GM12878 (cell line): ENCODE measurements at regions not wholly inside any gene's neighbourhood (a gene's known extent, or its start where the extent isn't known, plus 50 kb on each side); places are given as distances from the start of the nearest gene placed in this dataset.

Experiments
- ATAC-seq: fragments of 200-7000 bp; cut with Tn5 transposase; 3 replicates; pipeline ENCODE4 v1.9.1; 2020; ENCODE audit warnings: mild to moderate bottlenecking, moderate library complexity
- BruUV-seq: library from RNA; stranded (reverse); fragments of 400-500 nt; replicated peaks from 2 replicates; lab custom pipeline; 2021; lab: Mats Ljungman, UMichigan
- CTCF ChIA-PET: fragments of 300-600 bp; sonication (Branson Sonifier 250); formaldehyde crosslinking; extraction: SDS; loops from one replicate; lab custom pipeline; 2021; ENCODE audit warnings: inconsistent platforms; lab: Yijun Ruan, JAX
- POLR2A ChIA-PET: fragments of 350-600 bp; formaldehyde crosslinking; extraction: SDS; loops from one replicate; lab custom pipeline; 2021; ENCODE audit warnings: inconsistent platforms; lab: Charles Lee
- RAD21 ChIA-PET: fragments of 300-600 bp; sonication (Branson Sonifier 250); formaldehyde crosslinking; loops from one replicate; lab custom pipeline; 2023; ENCODE audit warnings: antibody characterized with exemption; ENCODE audit not compliant: unreplicated experiment; lab: Charles Lee
- SMC1A ChIA-PET: fragments of 300-600 bp; sonication (Branson Sonifier 250); formaldehyde crosslinking; loops from one replicate; lab custom pipeline; 2023; ENCODE audit not compliant: unreplicated experiment, uncharacterized antibody; lab: Charles Lee
- DNase-seq: peaks from one replicate; pipeline ENCODE4 v3.0.0-alpha.2; 2011; ENCODE audit warnings: low read depth, low spot score
- FAIRE-seq: peaks from 3 replicates; lab custom pipeline; 2011; peaks lifted over from hg19 to GRCh38; lab: Jason Lieb, UNC
- H2AFZ ChIP-seq: 2 replicates; pipeline ENCODE4 v1.6.0; 2011; ENCODE audit warnings: low read depth, low read length, control low read depth; ENCODE audit not compliant: control insufficient read depth
- H3K27ac ChIP-seq: 2 replicates; pipeline ENCODE4 v1.5.1; 2011; ENCODE audit warnings: control low read depth; ENCODE audit not compliant: control insufficient read depth, insufficient read depth
- H3K27me3 ChIP-seq, 2 experiments: replicated peaks in 1 of 2; 2 replicates each; pipeline versions ENCODE4 v1.6.0 to v1.6.1; 2011; ENCODE audit warnings: low read length in 1 of 2; ENCODE audit not compliant: control insufficient read depth in 2 of 2, insufficient read depth in 2 of 2
- H3K36me3 ChIP-seq, 2 experiments: 2 replicates each; pipeline ENCODE4 v1.5.1; 2011; ENCODE audit warnings: low read length in 1 of 2; ENCODE audit not compliant: control insufficient read depth in 2 of 2, insufficient read depth in 2 of 2
- H3K4me1 ChIP-seq: 2 replicates; pipeline ENCODE4 v1.6.1; 2011; ENCODE audit warnings: mild to moderate bottlenecking, low read length, moderate library complexity, mixed read lengths; ENCODE audit not compliant: control insufficient read depth, insufficient read depth
- H3K4me2 ChIP-seq: 2 replicates; pipeline ENCODE4 v1.6.0; 2011; ENCODE audit warnings: control low read depth; ENCODE audit not compliant: control insufficient read depth, insufficient read depth
- H3K4me3 ChIP-seq: fragments of 200-600 bp; sonication (generic); 2 replicates; pipeline ENCODE4 v1.5.1; 2016
- H3K79me2 ChIP-seq: 2 replicates; pipeline ENCODE4 v1.6.0; 2011; ENCODE audit warnings: low read length; ENCODE audit not compliant: control insufficient read depth, insufficient read depth
- H3K9ac ChIP-seq: 2 replicates; pipeline ENCODE4 v1.8.0; 2011; ENCODE audit warnings: low read length, control low read depth, mixed read lengths; ENCODE audit not compliant: control insufficient read depth, insufficient read depth
- H3K9me3 ChIP-seq: replicated peaks from 3 replicates; pipeline ENCODE4 v1.5.1; 2011; ENCODE audit warnings: mild to moderate bottlenecking, low read length; ENCODE audit not compliant: control insufficient read depth, insufficient read depth
- H4K20me1 ChIP-seq: 2 replicates; pipeline ENCODE4 v1.6.0; 2011; ENCODE audit not compliant: control insufficient read depth, insufficient read depth
- E2F8 ChIP-seq: fragments of 450-650 bp; IDR thresholded peaks from 2 replicates; pipeline ENCODE4 v1.6.1; 2018; ENCODE audit warnings: mild to moderate bottlenecking, low read depth, moderate library complexity; ENCODE audit not compliant: partially characterized antibody
- FOXM1 ChIP-seq: IDR thresholded peaks from 2 replicates; pipeline ENCODE4 v1.6.1; 2012; ENCODE audit warnings: low read depth, mild to moderate bottlenecking, inconsistent platforms, low read length, moderate library complexity
- RFX5 ChIP-seq: IDR thresholded peaks from 2 replicates; pipeline ENCODE4 v1.6.1; 2011; ENCODE audit warnings: low read depth, low read length, improper control_type of control experiment
- SMAD1 ChIP-seq: fragments of 450-650 bp; IDR thresholded peaks from 2 replicates; pipeline ENCODE4 v1.6.1; 2018; ENCODE audit warnings: mild to moderate bottlenecking, low read depth; ENCODE audit not compliant: partially characterized antibody
- whole genome bisulfite sequencing: methylation state at CpG from one replicate; pipeline ENCODE4 v1.1.6; 2016; ENCODE audit warnings: low lambda C conversion rate; ENCODE audit not compliant: insufficient replicate concordance, insufficient coverage; ENCODE audit errors: missing lambda C conversion rate; 5-methylcytosine and 5-hydroxymethylcytosine counted together
- in situ Hi-C: fragments of 300-500 bp; cut with MboI; formaldehyde crosslinking; loops from 9 replicates; pipeline ENCODE4 v1.14.3; 2018; ENCODE audit warnings: mixed read lengths
- intact Hi-C: fragments of 100-400 bp; cut with micrococcal nuclease; formaldehyde crosslinking; loops from one replicate; pipeline ENCODE4 v1.14.2; 2022; ENCODE audit not compliant: unreplicated experiment
- TF ChIP-seq, protein P1 (sequence below): fragments of 450-650 bp; formaldehyde crosslinking; IDR thresholded peaks from 2 replicates; pipeline ENCODE4 v1.5.0; 2022; ENCODE audit warnings: mild to moderate bottlenecking, missing genetic modification characterization

- ChIA-PET RAD21 (no interaction called here), CTCF (interaction anchor here (2.9 to 8.9 kb wide), 2 partner anchors 96 to 233 kb away, joined by 12 to 129 read pairs; no protein-coding TSS in a partner anchor), SMC1A (interaction anchor here (0.8 to 9.4 kb wide), 5 partner anchors 10 to 233 kb away, joined by 3 to 54 read pairs (median 5); no protein-coding TSS in a partner anchor), POLR2A (interaction anchor here (0.8 kb wide), 1 partner anchor 97 kb away, joined by 3 read pairs; no protein-coding TSS in a partner anchor)
- H3K79me2 ChIP-seq: no peaks in the 10 kb centered on the region
- H3K36me3 ChIP-seq: no peaks in the 10 kb centered on the region
- in situ Hi-C loops: no loop called here
- no peaks in the 10 kb centered on the region for H4K20me1 ChIP-seq
- 52% methylated on average over 6 of the region's 6 CpGs for WGBS
- FAIRE-seq (no peak), ATAC-seq (no peak), DNase-seq (no peak)
- H3K9ac ChIP-seq: no peak overlapping the region
- peaks cover 9% of the 10 kb centered on the region; the same call in 1 of the 2 replicates for H3K4me1 ChIP-seq
- no peak overlapping the region for H3K27ac ChIP-seq
- H3K4me3 ChIP-seq: no peak overlapping the region
- H3K27me3 ChIP-seq: no peaks in the 10 kb centered on the region
- no peaks in the 10 kb centered on the region for H3K9me3 ChIP-seq
- no peak overlapping the region for H3K4me2 ChIP-seq
- no TSS peak for BruUV-seq
- no peak for TF ChIP-seq E2F8
- TF ChIP-seq RFX5: no peak
- no peak for TF ChIP-seq SMAD1
- TF ChIP-seq FOXM1: no peak
- TF ChIP-seq, protein P1, sequence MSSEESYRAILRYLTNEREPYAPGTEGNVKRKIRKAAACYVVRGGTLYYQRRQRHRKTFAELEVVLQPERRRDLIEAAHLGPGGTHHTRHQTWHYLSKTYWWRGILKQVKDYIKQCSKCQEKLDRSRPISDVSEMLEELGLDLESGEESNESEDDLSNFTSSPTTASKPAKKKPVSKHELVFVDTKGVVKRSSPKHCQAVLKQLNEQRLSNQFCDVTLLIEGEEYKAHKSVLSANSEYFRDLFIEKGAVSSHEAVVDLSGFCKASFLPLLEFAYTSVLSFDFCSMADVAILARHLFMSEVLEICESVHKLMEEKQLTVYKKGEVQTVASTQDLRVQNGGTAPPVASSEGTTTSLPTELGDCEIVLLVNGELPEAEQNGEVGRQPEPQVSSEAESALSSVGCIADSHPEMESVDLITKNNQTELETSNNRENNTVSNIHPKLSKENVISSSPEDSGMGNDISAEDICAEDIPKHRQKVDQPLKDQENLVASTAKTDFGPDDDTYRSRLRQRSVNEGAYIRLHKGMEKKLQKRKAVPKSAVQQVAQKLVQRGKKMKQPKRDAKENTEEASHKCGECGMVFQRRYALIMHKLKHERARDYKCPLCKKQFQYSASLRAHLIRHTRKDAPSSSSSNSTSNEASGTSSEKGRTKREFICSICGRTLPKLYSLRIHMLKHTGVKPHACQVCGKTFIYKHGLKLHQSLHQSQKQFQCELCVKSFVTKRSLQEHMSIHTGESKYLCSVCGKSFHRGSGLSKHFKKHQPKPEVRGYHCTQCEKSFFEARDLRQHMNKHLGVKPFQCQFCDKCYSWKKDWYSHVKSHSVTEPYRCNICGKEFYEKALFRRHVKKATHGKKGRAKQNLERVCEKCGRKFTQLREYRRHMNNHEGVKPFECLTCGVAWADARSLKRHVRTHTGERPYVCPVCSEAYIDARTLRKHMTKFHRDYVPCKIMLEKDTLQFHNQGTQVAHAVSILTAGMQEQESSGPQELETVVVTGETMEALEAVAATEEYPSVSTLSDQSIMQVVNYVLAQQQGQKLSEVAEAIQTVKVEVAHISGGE (CRISPR knock-in tag): no peak
- no peak overlapping the region for H2AFZ ChIP-seq
- intact Hi-C loops: no loop called here
These were observed 68.1 kb upstream of the TOX2 start for GRCh38 chr20:43846516-43846905.
